ENCODE measurements at regions not wholly inside any gene's neighbourhood (a gene's known extent, or its start where the extent isn't known, plus 50 kb on each side); places are given as distances from the start of the nearest gene placed in this dataset.

DNA sequence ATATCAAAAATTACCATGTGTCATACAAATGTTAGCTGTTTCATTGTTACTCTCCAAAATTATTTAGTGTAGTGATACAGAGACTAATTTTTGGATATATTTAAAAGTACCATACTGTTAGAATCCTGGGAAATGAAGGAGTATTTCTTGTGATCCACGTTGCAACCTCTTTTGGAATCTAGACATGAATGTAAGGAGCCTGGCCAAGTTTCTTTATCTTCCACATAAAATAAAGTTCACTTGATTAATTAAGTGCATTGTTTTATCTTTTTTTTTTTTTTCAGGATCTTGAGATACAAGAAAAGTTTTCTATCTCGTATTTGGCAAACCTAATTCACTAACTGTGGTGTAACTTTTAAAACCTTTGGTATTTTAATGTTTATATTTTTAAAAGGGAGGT, 270.7 kb downstream of the SOX4 start:
- Histone ChIP-seq H3K4me3 (ENCODE audit: low read depth, low read length) (no peak overlapping the region), H3K27me3 (ENCODE audit: control insufficient read depth, insufficient read depth, low read length) (no peaks in the 10 kb centered on the region), H3K36me3 (ENCODE audit: control insufficient read depth, insufficient read depth, low read length) (no peaks in the 10 kb centered on the region)
- TF ChIP-seq, protein P1, sequence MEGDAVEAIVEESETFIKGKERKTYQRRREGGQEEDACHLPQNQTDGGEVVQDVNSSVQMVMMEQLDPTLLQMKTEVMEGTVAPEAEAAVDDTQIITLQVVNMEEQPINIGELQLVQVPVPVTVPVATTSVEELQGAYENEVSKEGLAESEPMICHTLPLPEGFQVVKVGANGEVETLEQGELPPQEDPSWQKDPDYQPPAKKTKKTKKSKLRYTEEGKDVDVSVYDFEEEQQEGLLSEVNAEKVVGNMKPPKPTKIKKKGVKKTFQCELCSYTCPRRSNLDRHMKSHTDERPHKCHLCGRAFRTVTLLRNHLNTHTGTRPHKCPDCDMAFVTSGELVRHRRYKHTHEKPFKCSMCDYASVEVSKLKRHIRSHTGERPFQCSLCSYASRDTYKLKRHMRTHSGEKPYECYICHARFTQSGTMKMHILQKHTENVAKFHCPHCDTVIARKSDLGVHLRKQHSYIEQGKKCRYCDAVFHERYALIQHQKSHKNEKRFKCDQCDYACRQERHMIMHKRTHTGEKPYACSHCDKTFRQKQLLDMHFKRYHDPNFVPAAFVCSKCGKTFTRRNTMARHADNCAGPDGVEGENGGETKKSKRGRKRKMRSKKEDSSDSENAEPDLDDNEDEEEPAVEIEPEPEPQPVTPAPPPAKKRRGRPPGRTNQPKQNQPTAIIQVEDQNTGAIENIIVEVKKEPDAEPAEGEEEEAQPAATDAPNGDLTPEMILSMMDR (IDR thresholded peaks at IDR 0.05; ENCODE audit: insufficient read depth, low read length, severe bottlenecking): no peak
- DNase-seq (ENCODE audit: low read depth): no peak
- FAIRE-seq: no peak

GRCh38 chr6:21868226-21868625, 274.7 kb downstream of the SOX4 start:
- no peaks in the 10 kb centered on the region for H3K27me3 ChIP-seq (ENCODE audit: control insufficient read depth, insufficient read depth, low read length)
- no peaks in the 10 kb centered on the region for H3K36me3 ChIP-seq (ENCODE audit: control insufficient read depth, insufficient read depth, low read length)
- no peak for DNase-seq (ENCODE audit: low read depth)
- H3K4me3 ChIP-seq (ENCODE audit: low read depth, low read length): no peak overlapping the region
- no peak for FAIRE-seq
- TF ChIP-seq, protein P1 (IDR thresholded peaks at IDR 0.05; ENCODE audit: insufficient read depth, low read length, severe bottlenecking): no peak

GRCh38 chr6:21869085-21869771, 275.7 kb downstream of the SOX4 start:
- Histone ChIP-seq H3K4me3 (ENCODE audit: low read depth, low read length) (no peak overlapping the region), H3K27me3 (ENCODE audit: control insufficient read depth, insufficient read depth, low read length) (no peaks in the 10 kb centered on the region), H3K36me3 (ENCODE audit: control insufficient read depth, insufficient read depth, low read length) (no peaks in the 10 kb centered on the region)
- peak; percentile 76 for FAIRE-seq
- peak; percentile 96 for DNase-seq (ENCODE audit: low read depth)
- TF ChIP-seq, protein P1 (IDR thresholded peaks at IDR 0.05; ENCODE audit: insufficient read depth, low read length, severe bottlenecking): no peak

GRCh38 chr6:21870076-21870730, 276.7 kb downstream of the SOX4 start:
- DNase-seq (ENCODE audit: low read depth): peak; percentile 83
- H3K27me3 ChIP-seq (ENCODE audit: control insufficient read depth, insufficient read depth, low read length): no peaks in the 10 kb centered on the region
- H3K4me3 ChIP-seq (ENCODE audit: low read depth, low read length): no peak overlapping the region
- TF ChIP-seq, protein P1 (IDR thresholded peaks at IDR 0.05; ENCODE audit: insufficient read depth, low read length, severe bottlenecking): no peak
- no peaks in the 10 kb centered on the region for H3K36me3 ChIP-seq (ENCODE audit: control insufficient read depth, insufficient read depth, low read length)
- peak; percentile 93 for FAIRE-seq

DNA sequence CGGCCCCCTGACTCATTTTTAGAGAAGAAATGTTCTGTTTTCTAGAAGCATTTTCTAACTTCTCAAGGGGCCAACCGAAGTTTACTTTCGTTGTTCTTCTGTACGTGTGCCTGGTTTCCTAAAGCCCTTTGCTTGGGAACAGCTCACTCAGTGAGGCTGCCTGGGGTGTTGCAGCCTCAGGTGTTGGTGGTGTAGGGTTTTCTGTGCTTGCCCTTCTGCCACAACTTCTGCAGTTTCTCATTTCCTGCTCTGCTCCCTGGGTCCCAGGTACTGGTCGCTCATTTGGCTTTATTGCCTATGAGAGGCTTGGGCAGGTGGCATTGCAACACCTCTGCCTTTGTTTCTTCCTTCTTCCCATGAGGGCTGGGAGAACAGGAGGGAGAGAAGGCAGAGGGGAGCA, 278.3 kb downstream of the SOX4 start:
- TF ChIP-seq, protein P1 (IDR thresholded peaks at IDR 0.05; ENCODE audit: insufficient read depth, low read length, severe bottlenecking): no peak
- no peak for DNase-seq (ENCODE audit: low read depth)
- FAIRE-seq: no peak
- no peaks in the 10 kb centered on the region for H3K36me3 ChIP-seq (ENCODE audit: control insufficient read depth, insufficient read depth, low read length)
- H3K27me3 ChIP-seq (ENCODE audit: control insufficient read depth, insufficient read depth, low read length): no peaks in the 10 kb centered on the region
- no peak overlapping the region for H3K4me3 ChIP-seq (ENCODE audit: low read depth, low read length)

Data from bronchial epithelial cell (primary cell).